GM20000 (cell line): ENCODE measurements at regions not wholly inside any gene's neighbourhood (a gene's known extent, or its start where the extent isn't known, plus 50 kb on each side); places are given as distances from the start of the nearest gene placed in this dataset.
"Not testable (repeated sequence)": the region's sequence is repeated elsewhere in the genome, so short reads cannot be mapped to it uniquely, and the experiment has no call there.

ENCODE experiments used
- DNase-seq: peaks from one replicate; pipeline ENCODE4 v3.0.0; 2012; ENCODE audit warnings: low spot score
- CTCF ChIP-seq: IDR thresholded peaks from 2 replicates; pipeline ENCODE4 v1.5.1; 2012; ENCODE audit warnings: mild to moderate bottlenecking, control low read depth; ENCODE audit errors: extremely low read depth, missing control alignments

DNA sequence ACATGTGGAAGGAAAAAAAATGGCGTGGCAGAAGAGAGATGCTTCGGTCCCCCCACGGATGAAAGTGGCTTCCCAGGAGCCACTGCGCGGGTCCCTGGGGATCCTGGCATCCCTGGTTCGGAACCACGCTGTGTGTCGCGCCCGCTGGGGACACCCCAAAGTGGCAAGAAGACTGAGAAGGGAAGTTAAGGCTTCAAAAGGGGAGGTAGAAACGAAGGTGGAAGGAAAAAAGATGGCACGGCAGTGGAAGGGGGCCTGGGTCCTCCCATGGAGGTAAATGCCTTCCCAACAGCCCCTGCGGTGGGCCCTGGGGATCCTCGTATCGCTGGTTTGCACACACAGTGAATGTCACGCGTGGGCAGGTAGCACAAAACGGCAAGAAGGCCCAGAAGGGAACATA lies 281.7 kb downstream of the ALG10 start:
- no peak for TF ChIP-seq CTCF
- DNase-seq = no peak

GRCh38 chr12:34304546-34304945 lies 282.2 kb downstream of the ALG10 start:
- no peak for TF ChIP-seq CTCF

GRCh38 chr12:34305176-34305575 lies 282.9 kb downstream of the ALG10 start:
- DNase-seq = no peak
- TF ChIP-seq CTCF = no peak

More at GRCh38 chr12:34304546-34304945, 282.2 kb downstream of the ALG10 start:
- DNase-seq = no peak

- DNase-seq = no peak
- no peak for TF ChIP-seq CTCF
These were observed 284.0 kb downstream of the ALG10 start for GRCh38 chr12:34306133-34306830.

- not testable (repeated sequence) for DNase-seq
These were observed 287.8 kb downstream of the ALG10 start for GRCh38 chr12:34309806-34310804.

DNA sequence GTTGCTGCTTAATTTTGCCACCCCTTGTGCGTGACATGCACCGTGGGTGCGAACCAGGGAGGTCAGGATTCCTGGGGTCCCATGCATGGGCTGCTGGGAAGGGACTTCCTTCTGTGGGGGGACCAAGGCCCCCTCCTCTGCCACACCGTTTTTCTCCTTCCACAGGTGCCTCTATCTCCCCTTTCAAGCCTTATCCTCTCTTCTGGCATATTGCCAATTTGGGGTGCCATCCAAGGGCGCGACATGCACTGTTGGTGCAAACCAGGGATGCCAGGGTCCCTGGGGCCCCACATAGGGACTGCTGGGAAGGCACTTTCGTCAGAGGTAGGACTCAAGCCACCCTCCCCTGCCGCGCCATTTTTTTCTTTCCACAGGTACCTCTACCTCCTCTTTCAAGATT lies 289.0 kb downstream of the ALG10 start:
- TF ChIP-seq CTCF = no peak
- no peak for DNase-seq

- no peak for TF ChIP-seq CTCF
- no peak for DNase-seq
These were observed 305.4 kb downstream of the ALG10 start for GRCh38 chr12:34327671-34328070.
